22Rv1 (cell line): ENCODE measurements at regions not wholly inside any gene's neighbourhood (a gene's known extent, or its start where the extent isn't known, plus 50 kb on each side); places are given as distances from the start of the nearest gene placed in this dataset.

ENCODE experiments used
- CTCF ChIP-seq: fragments of 450-650 bp; IDR thresholded peaks from 2 replicates; pipeline ENCODE4 v1.5.1; 2017; ENCODE audit warnings: mild to moderate bottlenecking
- ZFX ChIP-seq: fragments of 450-650 bp; IDR thresholded peaks from 2 replicates; pipeline ENCODE4 v1.6.1; 2017; ENCODE audit warnings: antibody characterized with exemption, borderline replicate concordance

- no peak for TF ChIP-seq CTCF
- no peak for TF ChIP-seq ZFX
These were observed 361.0 kb upstream of the FZD8 start for GRCh38 chr10:36003031-36003600.
